DND-41 (cell line): ENCODE measurements at regions not wholly inside any gene's neighbourhood (a gene's known extent, or its start where the extent isn't known, plus 50 kb on each side); places are given as distances from the start of the nearest gene placed in this dataset.

Experiments used
- ATAC-seq: fragments of 200-7000 bp; cut with Tn5 transposase; 3 replicates; pipeline ENCODE4 v1.9.1; 2021; ENCODE audit warnings: low read depth; ENCODE audit not compliant: insufficient read depth
- DNase-seq: peaks from one replicate; pipeline ENCODE4 v3.0.0-alpha.2; 2020
- H2AFZ ChIP-seq: 2 replicates; pipeline ENCODE4 v1.6.0; 2012; ENCODE audit warnings: low read depth, low read length
- H3K27ac ChIP-seq: 2 replicates; pipeline ENCODE4 v1.5.1; 2012; ENCODE audit warnings: low read length, inconsistent platforms
- H3K27me3 ChIP-seq: fragments of 200-600 bp; sonication (generic); 2 replicates; pipeline ENCODE4 v1.6.0; 2012; ENCODE audit warnings: low read length, mild to moderate bottlenecking, inconsistent platforms; ENCODE audit not compliant: insufficient read depth, poor library complexity
- H3K36me3 ChIP-seq: 2 replicates; pipeline ENCODE4 v1.5.1; 2012; ENCODE audit warnings: low read length, inconsistent platforms; ENCODE audit not compliant: insufficient read depth
- H3K4me1 ChIP-seq: 2 replicates; pipeline ENCODE4 v1.5.1; 2012; ENCODE audit warnings: mild to moderate bottlenecking, low read length; ENCODE audit not compliant: insufficient read depth
- H3K4me2 ChIP-seq: 2 replicates; pipeline ENCODE4 v1.6.0; 2012; ENCODE audit warnings: mild to moderate bottlenecking, moderate library complexity, low read length, inconsistent platforms; ENCODE audit not compliant: insufficient read depth
- H3K4me3 ChIP-seq, 2 experiments: fragments of 200-600 bp in 1 of 2; shearing (Covaris generic) in 1 of 2; 2 replicates each; pipeline ENCODE4 v1.5.1; 2012 to 2016; ENCODE audit warnings: inconsistent platforms in 2 of 2, low read length in 2 of 2, mild to moderate bottlenecking in 2 of 2, low read depth in 1 of 2, moderate library complexity in 1 of 2
- H3K79me2 ChIP-seq: 2 replicates; pipeline ENCODE4 v1.6.0; 2012; ENCODE audit warnings: low read length, inconsistent platforms; ENCODE audit not compliant: insufficient read depth
- H3K9ac ChIP-seq: 2 replicates; pipeline ENCODE4 v1.6.0; 2012; ENCODE audit warnings: low read depth, mild to moderate bottlenecking, inconsistent platforms, low read length, moderate library complexity
- H3K9me3 ChIP-seq: 2 replicates; pipeline ENCODE4 v1.5.1; 2012; ENCODE audit warnings: low read length, moderate library complexity, mild to moderate bottlenecking, inconsistent platforms; ENCODE audit not compliant: insufficient read depth, severe bottlenecking
- H4K20me1 ChIP-seq: 2 replicates; pipeline ENCODE4 v1.6.0; 2012; ENCODE audit warnings: low read length; ENCODE audit not compliant: insufficient read depth
- CTCF ChIP-seq: IDR thresholded peaks from 2 replicates; pipeline ENCODE4 v1.5.1; 2012; ENCODE audit warnings: borderline replicate concordance, low read length, moderate library complexity, mild to moderate bottlenecking; ENCODE audit not compliant: poor library complexity, severe bottlenecking; ENCODE audit errors: extremely low read depth
- EZH2 ChIP-seq: IDR thresholded peaks from 3 replicates; pipeline ENCODE4 v1.6.1; 2012; ENCODE audit warnings: borderline replicate concordance, low read depth, mild to moderate bottlenecking, moderate library complexity, low read length, inconsistent platforms; ENCODE audit not compliant: severe bottlenecking

GRCh38 chr2:121046335-121046734, 238.7 kb downstream of the TFCP2L1 start:
- DNase-seq: no peak
- H2AFZ ChIP-seq: no peak overlapping the region
- no peak overlapping the region for H3K27ac ChIP-seq
- peaks cover 3% of the 10 kb centered on the region for H3K27me3 ChIP-seq
- H3K9ac ChIP-seq: no peak overlapping the region
- H3K4me2 ChIP-seq: no peak overlapping the region
- H3K4me3 ChIP-seq: no peak overlapping the region
- H3K4me1 ChIP-seq: no peaks in the 10 kb centered on the region
- no peaks in the 10 kb centered on the region for H4K20me1 ChIP-seq
- TF ChIP-seq EZH2 (no peak), CTCF (no peak)
- no peaks in the 10 kb centered on the region for H3K79me2 ChIP-seq
- no peaks in the 10 kb centered on the region for H3K9me3 ChIP-seq
- no peak for ATAC-seq
- no peaks in the 10 kb centered on the region for H3K36me3 ChIP-seq

GRCh38 chr2:121047383-121047782, 237.6 kb downstream of the TFCP2L1 start:
- Histone ChIP-seq H3K9ac (no peak overlapping the region), H3K36me3 (no peaks in the 10 kb centered on the region), H3K4me3 (no peak overlapping the region), H3K79me2 (no peaks in the 10 kb centered on the region), H3K27ac (no peak overlapping the region), H3K9me3 (no peaks in the 10 kb centered on the region), H4K20me1 (no peaks in the 10 kb centered on the region), H3K4me1 (no peaks in the 10 kb centered on the region), H3K27me3 (peaks cover 3% of the 10 kb centered on the region), H2AFZ (no peak overlapping the region), H3K4me2 (no peak overlapping the region)
- no peak for ATAC-seq
- DNase-seq: no peak
- TF ChIP-seq CTCF (no peak), EZH2 (no peak)

- Histone ChIP-seq H3K27ac (no peak overlapping the region), H3K9ac (no peak overlapping the region), H3K36me3 (no peaks in the 10 kb centered on the region), H3K79me2 (no peaks in the 10 kb centered on the region), H3K9me3 (no peaks in the 10 kb centered on the region), H2AFZ (no peak overlapping the region), H3K4me2 (no peak overlapping the region), H3K27me3 (peaks cover 3% of the 10 kb centered on the region), H3K4me3 (no peak overlapping the region), H3K4me1 (no peaks in the 10 kb centered on the region), H4K20me1 (no peaks in the 10 kb centered on the region)
- TF ChIP-seq EZH2 (no peak), CTCF (no peak)
- ATAC-seq (no peak), DNase-seq (no peak)
Measured at GRCh38 chr2:121049131-121049530, 235.9 kb downstream of the TFCP2L1 start.
